ENCODE measurements at regions not wholly inside any gene's neighbourhood (a gene's known extent, or its start where the extent isn't known, plus 50 kb on each side); places are given as distances from the start of the nearest gene placed in this dataset.
"Not testable (repeated sequence)": the region's sequence is repeated elsewhere in the genome, so short reads cannot be mapped to it uniquely, and the experiment has no call there.

DNA sequence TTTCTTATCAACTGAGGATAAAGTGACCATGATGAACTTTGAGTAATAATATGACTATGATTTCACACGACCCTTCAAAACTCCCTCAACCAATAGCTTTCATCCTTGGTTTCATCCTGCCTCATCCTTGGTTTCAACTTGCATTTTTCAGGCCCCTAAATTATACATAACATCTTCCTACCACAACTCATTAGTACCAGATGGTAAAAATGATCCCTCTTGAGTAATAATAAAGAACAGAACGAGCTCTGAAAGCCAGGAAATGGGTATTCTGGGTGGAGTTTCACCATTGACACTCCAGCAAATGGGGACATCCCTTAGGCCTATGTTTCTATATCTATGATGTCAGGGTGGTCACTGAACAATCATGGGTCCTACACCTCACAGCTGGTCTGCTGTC, 72.1 kb upstream of the LMNTD1 start:
- no peaks in the 10 kb centered on the region for H3K4me1 ChIP-seq
- no peak overlapping the region for H3K27ac ChIP-seq
- TF ChIP-seq POLR2AphosphoS5 (IDR thresholded peaks at IDR 0.05), result no peak
- TF ChIP-seq POLR2A (IDR thresholded peaks at IDR 0.05), result no peak
- TF ChIP-seq, protein P1, sequence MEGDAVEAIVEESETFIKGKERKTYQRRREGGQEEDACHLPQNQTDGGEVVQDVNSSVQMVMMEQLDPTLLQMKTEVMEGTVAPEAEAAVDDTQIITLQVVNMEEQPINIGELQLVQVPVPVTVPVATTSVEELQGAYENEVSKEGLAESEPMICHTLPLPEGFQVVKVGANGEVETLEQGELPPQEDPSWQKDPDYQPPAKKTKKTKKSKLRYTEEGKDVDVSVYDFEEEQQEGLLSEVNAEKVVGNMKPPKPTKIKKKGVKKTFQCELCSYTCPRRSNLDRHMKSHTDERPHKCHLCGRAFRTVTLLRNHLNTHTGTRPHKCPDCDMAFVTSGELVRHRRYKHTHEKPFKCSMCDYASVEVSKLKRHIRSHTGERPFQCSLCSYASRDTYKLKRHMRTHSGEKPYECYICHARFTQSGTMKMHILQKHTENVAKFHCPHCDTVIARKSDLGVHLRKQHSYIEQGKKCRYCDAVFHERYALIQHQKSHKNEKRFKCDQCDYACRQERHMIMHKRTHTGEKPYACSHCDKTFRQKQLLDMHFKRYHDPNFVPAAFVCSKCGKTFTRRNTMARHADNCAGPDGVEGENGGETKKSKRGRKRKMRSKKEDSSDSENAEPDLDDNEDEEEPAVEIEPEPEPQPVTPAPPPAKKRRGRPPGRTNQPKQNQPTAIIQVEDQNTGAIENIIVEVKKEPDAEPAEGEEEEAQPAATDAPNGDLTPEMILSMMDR (IDR thresholded peaks at IDR 0.05 in 8 of 11, conservative IDR thresholded peaks at IDR 0.05 in 3 of 11), result no peak
- H3K4me3 ChIP-seq, result no peak overlapping the region
- intact Hi-C loops (cut with DNase I; ENCODE audit: low total_unique reads), result no loop called here
- H3K9me3 ChIP-seq, result no peaks in the 10 kb centered on the region
- H3K36me3 ChIP-seq, result no peaks in the 10 kb centered on the region
- H3K27me3 ChIP-seq (replicated peaks in 1 of 7), result no peaks in the 10 kb centered on the region
- no peak for DNase-seq
- WGBS, 5 donors, result 53 to 70% (median 65%) methylated on average over 2 of the region's 2 CpGs

DNA sequence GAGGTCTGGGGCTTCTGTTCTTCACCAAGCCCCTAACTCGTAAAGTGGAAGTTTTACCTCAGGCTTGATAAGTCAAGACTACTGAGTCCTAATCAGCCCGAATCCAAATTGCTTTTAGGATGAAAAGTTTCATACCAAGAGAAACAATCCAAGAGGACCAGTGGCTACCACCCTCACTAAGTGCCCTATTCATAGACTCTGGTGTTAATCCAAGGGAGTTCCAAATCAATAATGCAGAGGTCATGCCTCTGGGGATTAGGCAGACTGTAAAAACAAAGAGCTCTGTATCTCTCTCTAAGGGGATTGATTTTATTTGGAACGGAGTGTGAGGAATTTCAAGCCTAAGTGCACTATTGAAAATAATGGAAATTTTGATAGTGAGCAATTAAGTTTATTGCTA, 76.3 kb upstream of the LMNTD1 start:
- DNase-seq, result no peak
- intact Hi-C loops (cut with DNase I; ENCODE audit: low total_unique reads), result no loop called here
- no peaks in the 10 kb centered on the region for H3K36me3 ChIP-seq
- WGBS, 5 donors, result 82 to 90% (median 90%) methylated on average over 3 of the region's 3 CpGs
- no peak overlapping the region for H3K4me3 ChIP-seq
- TF ChIP-seq POLR2AphosphoS5 (IDR thresholded peaks at IDR 0.05) (no peak), POLR2A (IDR thresholded peaks at IDR 0.05) (no peak)
- TF ChIP-seq, protein P1 (IDR thresholded peaks at IDR 0.05 in 8 of 11, conservative IDR thresholded peaks at IDR 0.05 in 3 of 11), result no peak
- H3K4me1 ChIP-seq, result no peaks in the 10 kb centered on the region
- H3K27ac ChIP-seq, result no peak overlapping the region
- H3K27me3 ChIP-seq (replicated peaks in 1 of 7), result no peaks in the 10 kb centered on the region
- no peaks in the 10 kb centered on the region for H3K9me3 ChIP-seq

DNA sequence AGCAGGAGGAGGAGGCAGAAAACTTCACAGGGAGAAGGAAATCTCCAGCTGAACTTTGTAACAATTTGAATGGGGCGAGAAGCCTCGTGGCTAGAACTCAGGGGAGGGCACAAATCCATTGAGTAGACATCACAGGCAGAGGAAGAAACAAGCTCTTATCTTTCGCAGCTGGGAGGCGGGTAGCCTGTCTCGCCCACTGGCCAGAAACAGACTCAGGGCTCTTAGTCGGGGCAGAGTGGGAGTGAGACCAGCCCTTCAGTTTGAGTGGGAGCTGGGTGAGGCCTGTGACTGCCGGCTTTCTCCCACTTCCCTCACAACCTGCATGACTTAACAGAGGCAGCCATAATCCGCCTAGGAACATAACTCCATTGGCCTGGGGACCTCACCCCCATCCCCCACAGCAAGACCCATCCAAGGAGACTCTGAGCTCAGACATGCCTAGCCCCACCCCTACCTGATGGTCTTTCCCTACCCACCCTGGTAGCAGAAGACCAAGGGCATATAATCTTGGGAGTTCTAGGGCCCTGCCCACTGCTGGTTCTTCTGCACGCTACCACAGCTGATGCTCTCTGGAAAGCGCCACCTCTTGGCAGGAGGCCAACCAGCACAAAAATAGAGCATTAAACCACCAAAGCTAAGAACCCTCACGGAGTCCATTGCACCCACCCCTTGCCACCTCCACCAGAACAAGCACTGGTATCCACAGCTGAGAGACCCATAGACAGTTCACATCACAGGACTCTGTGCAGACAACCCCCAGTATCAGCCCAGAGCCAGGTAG, 77.8 kb upstream of the LMNTD1 start:
- H3K27ac ChIP-seq; H3K27me3 ChIP-seq (replicated peaks in 1 of 7); intact Hi-C loops (cut with DNase I; ENCODE audit: low total_unique reads); H3K36me3 ChIP-seq; H3K4me3 ChIP-seq; H3K4me1 ChIP-seq; DNase-seq; H3K9me3 ChIP-seq: not testable (repeated sequence)
- WGBS, 5 donors, result 77 to 83% (median 81%) methylated on average over 11 of the region's 11 CpGs

DNA sequence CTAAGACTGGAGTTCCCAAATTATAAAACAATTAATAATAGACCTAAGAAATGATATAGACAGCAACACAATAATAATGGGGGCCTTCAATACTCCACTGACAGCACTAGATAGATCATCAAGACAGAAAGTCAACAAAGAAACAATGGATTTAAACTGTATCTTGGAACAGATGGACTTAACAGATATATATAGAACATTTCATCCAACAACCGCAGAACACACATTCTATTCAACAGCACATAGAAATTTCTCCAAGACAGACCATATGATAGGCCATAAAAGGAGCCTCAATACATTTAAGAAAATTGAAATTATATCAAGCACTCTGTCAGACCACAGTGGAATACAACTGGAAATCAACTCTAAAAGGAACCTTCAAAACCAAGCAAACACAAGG, 80.1 kb upstream of the LMNTD1 start:
- intact Hi-C loops (cut with DNase I; ENCODE audit: low total_unique reads), result not testable (repeated sequence)

DNA sequence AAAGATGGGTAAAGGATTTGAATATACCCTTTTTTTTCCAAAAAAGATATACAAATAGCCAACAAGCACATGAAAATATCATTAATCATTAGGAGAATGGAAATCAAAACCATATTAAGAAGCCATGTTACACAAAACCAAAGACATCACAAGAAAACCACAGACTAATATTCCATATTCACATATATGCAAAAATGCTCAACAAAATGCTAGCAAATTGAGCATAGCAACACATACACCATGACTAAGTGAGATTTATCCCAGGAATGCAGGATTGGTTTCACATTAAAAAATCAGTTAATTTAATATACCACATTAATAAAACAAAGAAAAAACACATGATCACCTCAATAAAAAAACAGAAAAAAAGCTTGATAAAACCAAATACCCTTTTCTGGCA, 84.7 kb upstream of the LMNTD1 start:
- DNase-seq, result no peak
- TF ChIP-seq, protein P1 (IDR thresholded peaks at IDR 0.05 in 8 of 11, conservative IDR thresholded peaks at IDR 0.05 in 3 of 11), result no peak
- TF ChIP-seq POLR2A (IDR thresholded peaks at IDR 0.05), result no peak
- no peak for TF ChIP-seq POLR2AphosphoS5 (IDR thresholded peaks at IDR 0.05)
- Histone ChIP-seq H3K9me3 (peaks cover 0 to 7% (median 0%) of the 10 kb centered on the region in 8 donors), H3K27me3 (replicated peaks in 1 of 7) (no peaks in the 10 kb centered on the region), H3K4me3 (no peak overlapping the region), H3K36me3 (no peaks in the 10 kb centered on the region), H3K27ac (no peak overlapping the region), H3K4me1 (no peaks in the 10 kb centered on the region)
- intact Hi-C loops (cut with DNase I; ENCODE audit: low total_unique reads), result no loop called here

More for the DNA sequence above, 80.1 kb upstream of the LMNTD1 start:
- H3K4me3 ChIP-seq; DNase-seq; H3K27ac ChIP-seq; H3K9me3 ChIP-seq; H3K4me1 ChIP-seq; H3K36me3 ChIP-seq; H3K27me3 ChIP-seq (replicated peaks in 1 of 7): not testable (repeated sequence)
- 88 to 100% (median 97%) methylated on average over 1 of the region's 1 CpG for WGBS, 5 donors

Measured in spleen (tissue), 11 donors.